Fibroblast of mammary gland (primary cell): ENCODE measurements at regions not wholly inside any gene's neighbourhood (a gene's known extent, or its start where the extent isn't known, plus 50 kb on each side); places are given as distances from the start of the nearest gene placed in this dataset.
"Not testable (repeated sequence)": the region's sequence is repeated elsewhere in the genome, so short reads cannot be mapped to it uniquely, and the experiment has no call there.

ENCODE experiments used
- DNase-seq: peaks from one replicate; pipeline ENCODE4 v3.0.0-alpha.2; 2010; ENCODE audit warnings: low read depth
- H3K4me3 ChIP-seq: 2 replicates; pipeline ENCODE4 v1.5.1; 2011; ENCODE audit warnings: low read depth, mild to moderate bottlenecking, low read length, moderate library complexity; ENCODE audit not compliant: control insufficient read depth
- CTCF ChIP-seq: conservative IDR thresholded peaks from 2 replicates; pipeline ENCODE4 v1.5.1; 2011; ENCODE audit warnings: low read depth, low read length, inconsistent platforms; ENCODE audit not compliant: control insufficient read depth, insufficient read depth

- no peak for DNase-seq
- no peak for TF ChIP-seq CTCF
- H3K4me3 ChIP-seq = no peak overlapping the region
These were observed 50.3 kb downstream of the RBFOX3 start for GRCh38 chr17:79560527-79560926.

- no peak for TF ChIP-seq CTCF
- DNase-seq = no peak
- H3K4me3 ChIP-seq = no peak overlapping the region
These were observed 51.6 kb downstream of the RBFOX3 start for GRCh38 chr17:79559111-79559887.

GRCh38 chr17:79558091-79558900 is 52.6 kb downstream of the RBFOX3 start:
- DNase-seq = no peak
- TF ChIP-seq CTCF = no peak
- H3K4me3 ChIP-seq = no peak overlapping the region

GRCh38 chr17:79557276-79558090 is 53.4 kb downstream of the RBFOX3 start:
- no peak overlapping the region for H3K4me3 ChIP-seq
- no peak for TF ChIP-seq CTCF
- no peak for DNase-seq

- TF ChIP-seq CTCF = no peak
- no peak for DNase-seq
- no peak overlapping the region for H3K4me3 ChIP-seq
These were observed 54.6 kb downstream of the RBFOX3 start for GRCh38 chr17:79556271-79556670.

DNA sequence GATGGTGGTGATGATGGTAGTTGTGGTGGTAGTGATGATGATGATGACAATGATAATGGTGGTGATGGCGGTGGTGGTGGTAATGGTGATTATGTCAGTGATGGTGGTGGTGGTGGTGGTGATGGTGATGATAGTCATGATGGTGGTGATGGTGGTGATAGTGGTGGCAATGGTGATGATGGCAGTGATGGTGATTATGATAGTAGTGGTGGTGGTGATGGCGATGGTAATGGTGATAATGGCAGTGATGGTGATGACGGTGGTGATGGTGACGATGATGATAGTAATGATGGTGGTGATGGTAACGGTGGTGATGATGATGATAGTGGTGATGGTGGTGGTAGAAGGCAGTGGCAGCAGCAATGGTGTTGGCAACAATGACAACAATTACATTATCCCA is 55.3 kb downstream of the RBFOX3 start:
- DNase-seq = no peak
- TF ChIP-seq CTCF = no peak
- H3K4me3 ChIP-seq = no peak overlapping the region

GRCh38 chr17:79554346-79554745 is 56.5 kb downstream of the RBFOX3 start:
- H3K4me3 ChIP-seq, DNase-seq: not testable (repeated sequence)
